Testis (tissue), 2 donors: ENCODE measurements at regions not wholly inside any gene's neighbourhood (a gene's known extent, or its start where the extent isn't known, plus 50 kb on each side); places are given as distances from the start of the nearest gene placed in this dataset.

Experiments used
- DNase-seq: peaks from one replicate; pipeline ENCODE4 v3.0.0-alpha.2; 2019
- H3K27ac ChIP-seq, 2 donors: fragments of 200-600 bp; sonication (generic); one replicate each; pipeline ENCODE4 v1.5.1; 2019
- H3K27me3 ChIP-seq: fragments of 200-600 bp; sonication (generic); one replicate; pipeline ENCODE4 v1.5.1; 2019
- H3K36me3 ChIP-seq: fragments of 200-600 bp; sonication (generic); one replicate; pipeline ENCODE4 v1.5.1; 2017; ENCODE audit warnings: low read depth; ENCODE audit errors: missing control alignments
- H3K4me1 ChIP-seq: fragments of 200-600 bp; sonication (generic); one replicate; pipeline ENCODE4 v1.5.1; 2019
- H3K4me3 ChIP-seq, 2 donors: fragments of 200-600 bp; sonication (generic); one replicate each; pipeline ENCODE4 v1.5.1; 2017 to 2019
- H3K9me3 ChIP-seq: fragments of 200-600 bp; sonication (generic); one replicate; pipeline ENCODE4 v1.5.1; 2017
- CTCF ChIP-seq, 3 experiments: fragments of 450-650 bp in 2 of 3; fragments of 200-600 bp in 1 of 3; sonication (generic) in 1 of 3; IDR thresholded peaks; one replicate each; pipeline ENCODE4 v1.5.1; 2016 to 2019; ENCODE audit warnings: antibody characterized with exemption in 3 of 3, mild to moderate bottlenecking in 2 of 3, moderate library complexity in 1 of 3
- POLR2A ChIP-seq: fragments of 450-650 bp; IDR thresholded peaks from one replicate; pipeline ENCODE4 v1.6.1; 2017; ENCODE audit warnings: antibody characterized with exemption, mild to moderate bottlenecking, moderate library complexity
- WGBS, 2 donors: methylation state at CpG; one replicate each; pipeline ENCODE4 v1.1.5; 2018; 5-methylcytosine and 5-hydroxymethylcytosine counted together
- intact Hi-C: fragments of 100-400 bp; cut with DNase I; formaldehyde crosslinking; loops from one replicate; pipeline ENCODE4 v1.15.1; 2023; ENCODE audit warnings: low total_unique reads

DNA sequence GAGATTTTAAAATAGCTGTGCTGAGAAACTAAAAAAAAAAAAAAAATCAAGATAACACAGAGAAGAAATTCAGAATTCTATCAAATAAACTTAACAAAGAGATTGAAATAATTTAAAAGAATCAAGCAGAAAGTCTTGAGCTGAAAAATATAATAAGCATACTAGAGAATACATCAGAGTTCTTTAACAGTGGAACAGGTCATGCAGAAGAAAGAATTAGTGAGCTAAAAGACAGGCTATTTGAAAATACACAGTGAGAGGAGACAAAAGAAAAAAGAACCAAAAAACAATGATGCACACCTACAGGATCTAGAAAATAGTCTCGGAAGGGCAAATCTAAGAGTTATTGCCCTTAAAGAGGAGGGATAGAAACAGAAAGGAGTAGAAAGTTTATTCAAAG, 548.1 kb downstream of the ADCYAP1 start:
- no peaks in the 10 kb centered on the region for H3K36me3 ChIP-seq
- no peaks in the 10 kb centered on the region for H3K4me1 ChIP-seq
- WGBS, 2 donors = 52 to 91% methylated on average over 1 of the region's 1 CpG
- no peak overlapping the region for H3K27ac ChIP-seq
- TF ChIP-seq POLR2A = no peak
- no peak for TF ChIP-seq CTCF (IDR thresholded peaks at IDR 0.05)
- DNase-seq = no peak
- no peaks in the 10 kb centered on the region for H3K9me3 ChIP-seq
- intact Hi-C loops = no loop called here
- no peak overlapping the region for H3K4me3 ChIP-seq
- no peaks in the 10 kb centered on the region for H3K27me3 ChIP-seq

DNA sequence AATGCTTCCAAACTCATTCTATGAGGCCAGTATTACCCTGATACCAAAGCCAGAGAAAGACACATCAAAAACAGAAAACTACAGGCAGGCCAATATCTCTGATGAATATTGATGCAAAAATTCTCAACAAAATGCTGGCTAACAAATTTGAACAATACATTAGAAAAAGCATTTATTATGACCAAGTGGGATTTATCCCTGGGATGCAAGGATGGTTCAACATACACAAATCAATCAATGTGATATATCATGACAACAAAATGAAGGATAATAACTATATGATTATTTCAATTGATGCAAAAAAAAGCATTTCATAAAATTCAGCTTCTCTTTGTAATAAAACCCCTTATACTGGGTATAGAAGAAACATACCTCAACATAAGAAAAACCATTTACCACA, 550.9 kb downstream of the ADCYAP1 start:
- intact Hi-C loops = no loop called here
- DNase-seq = no peak
- no peak for TF ChIP-seq CTCF (IDR thresholded peaks at IDR 0.05)
- no peaks in the 10 kb centered on the region for H3K4me1 ChIP-seq
- H3K9me3 ChIP-seq = no peaks in the 10 kb centered on the region
- no peak overlapping the region for H3K4me3 ChIP-seq
- H3K27ac ChIP-seq = no peak overlapping the region
- no peaks in the 10 kb centered on the region for H3K36me3 ChIP-seq
- no peaks in the 10 kb centered on the region for H3K27me3 ChIP-seq

DNA sequence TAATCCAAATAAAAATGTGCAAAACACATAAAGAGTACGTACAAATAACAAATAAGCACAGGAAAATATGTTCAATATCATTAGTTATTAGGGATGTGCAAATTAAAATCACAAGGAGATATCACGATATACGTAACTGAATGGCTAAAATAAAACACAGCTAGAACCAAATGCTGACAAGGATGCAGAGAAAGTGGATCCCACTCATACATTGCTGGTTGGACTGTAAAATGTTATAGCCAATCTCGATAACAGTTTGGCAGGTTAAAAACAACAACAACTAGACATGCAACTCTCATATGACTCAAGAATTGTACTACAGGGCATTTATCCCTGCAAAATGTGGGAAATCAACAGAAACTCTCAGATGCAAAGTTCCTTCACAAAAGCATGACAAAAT, 553.9 kb downstream of the ADCYAP1 start:
- Histone ChIP-seq H3K4me1 (no peaks in the 10 kb centered on the region), H3K9me3 (no peaks in the 10 kb centered on the region), H3K27ac (no peak overlapping the region), H3K4me3 (no peak overlapping the region), H3K27me3 (no peaks in the 10 kb centered on the region), H3K36me3 (no peaks in the 10 kb centered on the region)
- DNase-seq = no peak
- TF ChIP-seq CTCF (IDR thresholded peaks at IDR 0.05) = no peak
- no peak for TF ChIP-seq POLR2A
- 48 to 78% methylated on average over 4 of the region's 4 CpGs for WGBS, 2 donors
- intact Hi-C loops = no loop called here

GRCh38 chr18:1463981-1464380, 559.3 kb downstream of the ADCYAP1 start:
- DNase-seq = no peak
- H3K4me3 ChIP-seq = no peak overlapping the region
- 75 to 88% methylated on average over 4 of the region's 4 CpGs for WGBS, 2 donors
- no peak overlapping the region for H3K27ac ChIP-seq
- no peaks in the 10 kb centered on the region for H3K36me3 ChIP-seq
- no peaks in the 10 kb centered on the region for H3K27me3 ChIP-seq
- no peaks in the 10 kb centered on the region for H3K4me1 ChIP-seq
- TF ChIP-seq POLR2A (no peak), CTCF (IDR thresholded peaks at IDR 0.05) (no peak)
- intact Hi-C loops = no loop called here
- H3K9me3 ChIP-seq = no peaks in the 10 kb centered on the region

- TF ChIP-seq POLR2A = no peak
- TF ChIP-seq CTCF (IDR thresholded peaks at IDR 0.05) = no peak
- intact Hi-C loops = no loop called here
- H3K9me3 ChIP-seq = no peaks in the 10 kb centered on the region
- 55 to 64% methylated on average over 4 of the region's 4 CpGs for WGBS, 2 donors
- no peak overlapping the region for H3K27ac ChIP-seq
- no peak for DNase-seq
- no peaks in the 10 kb centered on the region for H3K4me1 ChIP-seq
- no peak overlapping the region for H3K4me3 ChIP-seq
- H3K36me3 ChIP-seq = no peaks in the 10 kb centered on the region
- H3K27me3 ChIP-seq = no peaks in the 10 kb centered on the region
Observed at GRCh38 chr18:1464444-1465217, 560.0 kb downstream of the ADCYAP1 start.
